Fibroblast of villous mesenchyme (primary cell): ENCODE measurements at regions not wholly inside any gene's neighbourhood (a gene's known extent, or its start where the extent isn't known, plus 50 kb on each side); places are given as distances from the start of the nearest gene placed in this dataset.

ENCODE experiments used
- DNase-seq: peaks from one replicate; pipeline ENCODE4 v3.0.0-alpha.2; 2010; ENCODE audit warnings: low read depth
- H3K4me3 ChIP-seq: 2 replicates; pipeline ENCODE4 v1.5.1; 2011; ENCODE audit warnings: low read depth, mild to moderate bottlenecking, low read length
- TF ChIP-seq, protein P1 (sequence below): IDR thresholded peaks from 2 replicates; pipeline ENCODE4 v1.5.1; 2012; ENCODE audit warnings: low read depth, mild to moderate bottlenecking, low read length; ENCODE audit not compliant: insufficient read depth

DNA sequence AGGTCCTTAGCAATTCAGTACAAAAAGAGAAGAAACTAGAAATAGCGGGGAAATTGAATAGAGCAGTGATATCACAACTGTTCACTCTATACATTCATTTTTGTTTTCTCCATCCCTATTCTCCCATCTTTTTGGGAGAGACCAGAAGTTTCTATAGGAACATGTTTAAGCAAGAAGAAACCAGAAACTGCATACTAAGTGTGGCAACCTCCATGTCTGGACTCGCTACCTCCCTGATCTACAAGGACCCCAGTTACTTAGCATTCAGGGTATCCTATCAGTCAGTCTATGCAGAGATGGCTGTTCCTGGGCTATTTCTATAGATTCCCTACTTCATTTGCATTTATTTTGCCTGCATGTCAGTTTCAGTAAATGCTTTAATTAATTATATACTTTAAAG, 178.6 kb downstream of the PHLDA1 start:
- H3K4me3 ChIP-seq = no peak overlapping the region
- TF ChIP-seq, protein P1, sequence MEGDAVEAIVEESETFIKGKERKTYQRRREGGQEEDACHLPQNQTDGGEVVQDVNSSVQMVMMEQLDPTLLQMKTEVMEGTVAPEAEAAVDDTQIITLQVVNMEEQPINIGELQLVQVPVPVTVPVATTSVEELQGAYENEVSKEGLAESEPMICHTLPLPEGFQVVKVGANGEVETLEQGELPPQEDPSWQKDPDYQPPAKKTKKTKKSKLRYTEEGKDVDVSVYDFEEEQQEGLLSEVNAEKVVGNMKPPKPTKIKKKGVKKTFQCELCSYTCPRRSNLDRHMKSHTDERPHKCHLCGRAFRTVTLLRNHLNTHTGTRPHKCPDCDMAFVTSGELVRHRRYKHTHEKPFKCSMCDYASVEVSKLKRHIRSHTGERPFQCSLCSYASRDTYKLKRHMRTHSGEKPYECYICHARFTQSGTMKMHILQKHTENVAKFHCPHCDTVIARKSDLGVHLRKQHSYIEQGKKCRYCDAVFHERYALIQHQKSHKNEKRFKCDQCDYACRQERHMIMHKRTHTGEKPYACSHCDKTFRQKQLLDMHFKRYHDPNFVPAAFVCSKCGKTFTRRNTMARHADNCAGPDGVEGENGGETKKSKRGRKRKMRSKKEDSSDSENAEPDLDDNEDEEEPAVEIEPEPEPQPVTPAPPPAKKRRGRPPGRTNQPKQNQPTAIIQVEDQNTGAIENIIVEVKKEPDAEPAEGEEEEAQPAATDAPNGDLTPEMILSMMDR = no peak
- no peak for DNase-seq

DNA sequence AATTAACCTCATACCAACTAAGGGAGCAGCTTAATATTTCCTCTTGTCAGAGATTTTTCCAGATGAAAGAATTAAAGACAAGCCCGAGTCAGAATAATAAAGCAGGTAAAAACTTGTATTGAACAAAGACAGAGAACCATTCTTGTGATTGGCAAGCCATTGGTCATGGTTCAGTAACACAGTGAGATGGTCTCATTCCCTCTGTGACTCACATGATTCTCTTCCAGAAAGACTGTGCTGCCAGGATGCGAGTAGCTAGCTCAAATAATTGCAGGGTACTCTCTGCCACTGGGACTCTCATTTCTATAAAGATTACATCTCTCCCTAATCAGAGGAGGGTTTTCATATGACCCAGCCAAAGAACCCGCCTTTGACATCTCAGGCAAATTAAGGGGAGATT, 179.4 kb downstream of the PHLDA1 start:
- no peak for DNase-seq
- no peak overlapping the region for H3K4me3 ChIP-seq
- TF ChIP-seq, protein P1 = no peak

DNA sequence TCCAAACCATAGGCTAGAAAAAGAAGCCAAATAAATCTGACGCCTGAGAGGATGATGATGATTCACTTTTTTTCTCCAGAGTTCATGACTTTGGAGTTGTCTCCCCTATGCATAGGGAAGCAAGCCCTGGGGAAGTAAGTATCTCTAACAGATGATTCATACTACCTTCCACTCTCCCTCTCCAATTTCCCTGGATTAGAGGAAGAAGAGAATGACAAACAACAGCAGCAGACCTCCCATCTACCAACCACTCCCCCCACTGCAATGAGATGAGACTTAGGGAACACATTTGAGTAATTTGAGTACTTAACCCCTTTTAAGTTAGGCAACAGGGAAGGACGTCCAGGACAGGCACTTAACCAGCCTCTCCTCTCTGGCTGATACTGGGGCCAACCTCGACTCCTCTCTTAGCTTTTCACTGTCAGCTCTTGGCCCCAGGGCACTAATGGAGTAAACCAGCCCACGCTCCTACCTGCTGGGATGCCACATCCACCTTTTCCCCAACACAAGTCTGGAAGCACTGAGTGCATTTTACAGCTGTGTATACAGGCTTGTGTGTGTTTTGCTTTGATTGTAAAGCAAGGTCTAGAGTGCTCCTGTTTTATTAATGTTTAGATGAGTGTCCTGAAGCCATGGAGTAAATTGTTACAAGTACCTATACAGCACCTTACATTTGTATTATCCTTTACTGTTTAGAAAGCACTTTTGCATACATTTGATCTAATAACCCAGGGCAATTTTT, 180.7 kb downstream of the PHLDA1 start:
- H3K4me3 ChIP-seq = no peak overlapping the region
- TF ChIP-seq, protein P1 = no peak
- peak; percentile 71 for DNase-seq

DNA sequence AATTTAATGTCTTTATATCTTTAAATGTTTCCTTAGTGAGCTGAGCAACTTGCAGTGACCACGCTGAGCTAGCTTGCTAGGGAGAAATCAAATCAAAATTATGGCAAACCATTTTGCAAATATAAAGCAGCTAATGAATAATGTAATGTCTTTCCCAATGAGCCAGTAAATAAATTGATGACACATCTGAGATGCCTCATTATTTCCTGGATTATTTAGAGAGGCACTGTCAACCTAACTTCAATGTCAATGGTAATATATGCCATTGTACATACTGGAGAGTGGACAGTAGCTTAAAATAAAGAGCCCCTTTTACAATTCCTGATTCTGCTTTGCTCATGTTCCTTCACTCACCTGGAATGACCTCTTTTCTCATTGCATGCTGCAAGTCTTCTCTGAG, 182.6 kb downstream of the PHLDA1 start:
- TF ChIP-seq, protein P1 = no peak
- no peak for DNase-seq

DNA sequence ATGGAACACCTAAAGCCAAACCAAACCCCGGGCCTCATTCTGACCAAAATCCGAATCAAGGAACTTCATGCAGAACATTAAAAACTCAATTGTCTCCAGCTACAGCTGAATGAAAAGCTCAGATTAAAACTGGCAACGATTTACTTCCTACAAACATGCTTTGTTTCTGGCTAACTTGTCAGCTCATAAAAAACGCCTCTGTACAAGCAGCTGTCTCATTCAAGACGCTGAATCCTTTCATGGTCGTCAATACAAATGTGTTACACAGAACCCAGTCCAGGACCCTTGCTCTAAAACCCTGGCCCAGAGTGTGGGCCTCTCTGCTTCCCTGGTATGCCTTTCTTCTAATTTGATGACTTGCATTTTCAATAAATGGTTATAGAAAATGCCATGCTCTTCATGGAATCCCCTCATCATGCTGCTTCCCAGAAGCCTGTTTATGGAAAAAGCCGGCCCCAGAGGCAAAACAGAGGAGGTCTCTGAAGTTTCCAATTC, 183.1 kb downstream of the PHLDA1 start:
- DNase-seq = peak; percentile 54
- TF ChIP-seq, protein P1 = no peak
- H3K4me3 ChIP-seq = no peak overlapping the region

More for the DNA sequence above, 182.6 kb downstream of the PHLDA1 start:
- no peak overlapping the region for H3K4me3 ChIP-seq

DNA sequence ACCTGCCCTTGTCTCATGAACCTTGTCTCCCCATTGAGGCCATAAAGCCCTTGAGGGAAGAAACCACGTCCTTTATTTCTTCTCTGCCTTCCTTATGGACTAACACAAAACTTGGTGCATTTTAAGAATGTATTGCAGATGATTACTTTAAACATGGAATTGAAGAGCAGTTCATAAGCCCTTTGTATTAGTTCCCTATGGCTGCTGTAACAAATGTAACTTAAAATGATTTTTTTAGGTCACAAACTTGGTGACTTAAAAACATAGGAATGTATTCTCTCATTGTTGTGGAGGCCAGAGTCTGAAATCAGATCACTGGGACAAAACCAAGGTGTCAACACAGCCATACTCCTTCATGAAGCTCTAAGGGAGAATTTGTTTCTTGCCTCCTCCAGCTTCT, 185.5 kb downstream of the PHLDA1 start:
- TF ChIP-seq, protein P1 = no peak
- no peak overlapping the region for H3K4me3 ChIP-seq
- no peak for DNase-seq
